H4 (cell line): ENCODE measurements at regions not wholly inside any gene's neighbourhood (a gene's known extent, or its start where the extent isn't known, plus 50 kb on each side); places are given as distances from the start of the nearest gene placed in this dataset.

ENCODE experiments used
- DNase-seq: peaks from one replicate; pipeline ENCODE4 v3.0.0-alpha.2; 2015; ENCODE audit warnings: low spot score

DNA sequence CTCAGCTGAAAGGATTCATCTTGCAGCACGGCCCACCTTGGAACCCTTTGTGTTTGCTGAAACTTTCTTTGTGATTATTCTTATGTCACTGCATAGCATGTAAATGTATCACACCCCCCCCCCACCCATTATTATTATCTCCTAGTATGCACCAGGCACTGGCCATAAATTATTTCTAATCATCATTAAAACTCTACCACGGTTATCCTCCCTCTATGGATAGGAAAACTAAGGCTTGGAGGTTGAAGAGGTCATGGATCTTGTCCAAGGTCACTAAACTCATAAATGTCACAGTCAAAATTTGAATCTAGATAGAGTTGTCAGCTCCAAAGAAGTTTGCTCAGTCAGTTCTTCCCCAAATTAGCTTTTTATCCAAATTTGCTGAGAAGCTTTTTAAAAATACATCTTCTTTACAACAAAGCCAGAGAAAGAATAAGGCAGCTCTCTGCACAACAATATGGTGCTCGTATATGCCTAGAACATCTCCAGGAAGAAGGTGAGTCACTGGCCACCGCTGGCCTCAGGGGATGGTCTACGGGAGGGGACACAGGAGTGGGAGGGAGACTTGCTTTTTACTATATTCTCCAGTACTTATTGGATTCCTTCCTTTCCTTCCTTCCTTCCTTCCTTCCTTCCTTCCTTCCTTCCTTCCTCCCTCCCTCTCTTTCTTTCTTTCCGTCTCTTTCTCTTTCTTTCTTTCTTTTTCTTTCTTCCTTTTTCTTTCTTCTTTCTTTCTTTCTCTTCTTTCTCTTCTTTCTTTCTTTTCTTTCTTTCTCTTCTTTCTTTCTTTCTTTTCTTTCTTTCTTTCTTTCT is 134.5 kb downstream of the VEGFA start:
- peak; percentile 48 for DNase-seq

GRCh38 chr6:43903739-43904290 is 133.8 kb downstream of the VEGFA start:
- DNase-seq = no peak

- no peak for DNase-seq
These were observed 131.8 kb downstream of the VEGFA start for GRCh38 chr6:43901733-43902230.

- no peak for DNase-seq
These were observed 131.1 kb downstream of the VEGFA start for GRCh38 chr6:43900916-43901732.

DNA sequence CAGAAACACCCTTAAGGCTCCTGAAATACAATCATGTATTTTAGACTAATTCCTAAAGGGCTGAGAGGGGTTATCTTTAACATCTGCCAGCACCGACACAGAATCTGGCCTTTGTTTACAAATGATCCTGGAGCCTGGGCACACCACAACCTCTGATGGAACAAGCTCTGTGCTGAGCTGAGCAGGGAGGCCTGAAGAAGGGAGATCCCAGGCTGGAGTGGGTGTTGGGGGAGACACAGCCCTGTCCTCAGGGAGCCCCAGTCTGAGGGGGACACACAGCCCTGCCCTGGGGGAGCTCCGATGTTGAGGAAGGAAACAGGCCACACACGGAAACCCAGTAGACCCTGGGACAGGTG is 130.5 kb downstream of the VEGFA start:
- DNase-seq = no peak

GRCh38 chr6:43899830-43900229 is 129.8 kb downstream of the VEGFA start:
- DNase-seq = no peak

GRCh38 chr6:43898358-43899131 is 128.5 kb downstream of the VEGFA start:
- no peak for DNase-seq

DNA sequence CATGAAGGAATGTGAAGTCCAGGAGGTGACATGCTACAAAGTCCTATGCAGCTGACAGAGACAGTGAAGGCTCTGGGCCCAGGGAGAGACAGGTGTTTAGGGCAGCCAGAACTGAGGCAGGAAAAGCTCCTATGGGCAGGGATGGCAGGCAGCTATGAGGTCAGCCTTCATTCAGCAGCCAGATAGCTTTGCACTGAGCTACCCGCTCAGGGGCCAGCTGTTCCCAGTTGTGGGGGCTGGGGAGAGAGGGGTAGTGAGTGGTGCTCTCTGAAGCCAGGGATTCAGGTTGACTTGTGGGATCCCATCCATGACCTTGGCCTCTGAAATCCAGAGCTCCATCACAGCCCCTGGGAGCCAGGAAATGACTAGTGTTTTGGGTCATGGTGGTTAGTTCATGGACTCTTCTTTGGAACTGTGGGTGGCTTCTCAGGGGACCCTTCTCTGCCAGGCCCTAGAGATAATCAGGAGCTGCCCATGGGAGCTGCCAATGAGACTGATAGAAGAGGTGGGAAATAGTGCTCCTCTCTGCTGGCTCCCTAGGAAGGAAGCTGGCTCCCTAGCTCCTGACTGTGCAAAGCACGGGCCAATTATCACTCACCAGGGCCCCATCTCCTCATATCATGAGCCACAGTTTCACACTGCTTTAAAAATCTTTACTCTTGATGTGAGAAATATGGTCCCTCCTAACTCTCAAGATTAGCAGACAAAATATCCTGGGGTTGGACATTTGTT is 127.7 kb downstream of the VEGFA start:
- DNase-seq = no peak

DNA sequence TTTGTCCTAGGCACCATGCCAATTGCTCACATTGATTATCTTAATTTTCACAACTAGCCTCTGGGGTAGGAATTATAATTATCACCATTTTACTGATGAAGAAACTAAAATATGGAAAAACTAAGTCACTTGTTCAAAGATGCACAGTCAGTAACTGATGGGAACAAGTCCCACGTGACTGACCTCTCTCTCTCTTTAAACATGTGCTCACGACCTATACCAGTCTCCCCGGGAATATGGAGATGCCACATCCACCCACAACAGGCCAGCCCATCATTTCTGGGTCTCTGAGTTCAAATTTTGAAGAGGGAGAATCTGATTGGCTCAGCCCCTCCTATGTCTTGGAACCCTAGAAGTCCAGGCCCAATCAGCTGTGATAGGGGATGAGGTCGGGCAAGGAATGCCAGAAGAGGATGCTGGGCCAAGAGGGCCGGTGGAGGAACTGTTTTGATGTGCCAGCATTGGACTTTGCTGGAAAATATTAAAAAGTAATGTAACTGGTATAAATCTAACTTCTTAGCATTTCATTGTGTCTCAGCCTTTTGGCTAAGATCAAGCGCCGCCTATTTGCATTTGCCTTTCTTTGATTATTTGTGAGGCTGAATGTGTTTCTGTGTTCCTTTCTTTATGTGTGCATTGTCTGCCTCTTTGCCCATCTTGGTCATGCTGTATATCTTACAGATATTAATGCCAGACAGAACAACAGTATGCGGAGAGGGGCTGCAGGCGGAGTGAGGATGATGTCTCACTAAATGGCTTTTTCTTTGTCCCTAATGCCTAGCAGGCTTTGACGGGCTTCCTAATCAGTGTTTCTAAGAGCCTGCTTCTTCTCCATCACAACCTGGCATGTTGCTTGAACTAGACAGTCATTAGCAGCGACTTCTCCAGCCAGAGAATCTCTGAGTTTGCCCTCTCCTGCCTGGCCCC is 126.6 kb downstream of the VEGFA start:
- DNase-seq = no peak

GRCh38 chr6:43895656-43896328 is 125.8 kb downstream of the VEGFA start:
- no peak for DNase-seq

DNA sequence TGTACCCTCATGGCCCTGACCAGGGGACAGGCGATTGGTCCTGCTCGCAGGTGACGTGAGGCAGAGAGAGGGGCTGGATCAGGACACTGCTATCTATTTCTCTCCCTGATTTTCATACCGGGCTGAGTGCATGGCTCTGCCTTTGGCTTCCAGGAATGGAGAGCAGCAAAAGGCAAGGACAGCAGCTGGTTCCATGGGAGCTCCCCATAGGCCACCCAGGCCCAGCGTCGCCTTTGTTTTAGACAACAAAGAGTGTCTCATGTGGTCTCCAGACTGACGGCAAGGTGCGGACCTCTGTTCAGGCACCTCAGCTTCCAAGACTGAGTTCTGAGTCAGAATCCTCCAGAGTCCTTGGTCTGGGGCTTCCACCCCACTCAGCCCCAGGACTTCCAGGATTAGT is 123.1 kb downstream of the VEGFA start:
- no peak for DNase-seq

GRCh38 chr6:43891072-43891870 is 121.3 kb downstream of the VEGFA start:
- no peak for DNase-seq

DNA sequence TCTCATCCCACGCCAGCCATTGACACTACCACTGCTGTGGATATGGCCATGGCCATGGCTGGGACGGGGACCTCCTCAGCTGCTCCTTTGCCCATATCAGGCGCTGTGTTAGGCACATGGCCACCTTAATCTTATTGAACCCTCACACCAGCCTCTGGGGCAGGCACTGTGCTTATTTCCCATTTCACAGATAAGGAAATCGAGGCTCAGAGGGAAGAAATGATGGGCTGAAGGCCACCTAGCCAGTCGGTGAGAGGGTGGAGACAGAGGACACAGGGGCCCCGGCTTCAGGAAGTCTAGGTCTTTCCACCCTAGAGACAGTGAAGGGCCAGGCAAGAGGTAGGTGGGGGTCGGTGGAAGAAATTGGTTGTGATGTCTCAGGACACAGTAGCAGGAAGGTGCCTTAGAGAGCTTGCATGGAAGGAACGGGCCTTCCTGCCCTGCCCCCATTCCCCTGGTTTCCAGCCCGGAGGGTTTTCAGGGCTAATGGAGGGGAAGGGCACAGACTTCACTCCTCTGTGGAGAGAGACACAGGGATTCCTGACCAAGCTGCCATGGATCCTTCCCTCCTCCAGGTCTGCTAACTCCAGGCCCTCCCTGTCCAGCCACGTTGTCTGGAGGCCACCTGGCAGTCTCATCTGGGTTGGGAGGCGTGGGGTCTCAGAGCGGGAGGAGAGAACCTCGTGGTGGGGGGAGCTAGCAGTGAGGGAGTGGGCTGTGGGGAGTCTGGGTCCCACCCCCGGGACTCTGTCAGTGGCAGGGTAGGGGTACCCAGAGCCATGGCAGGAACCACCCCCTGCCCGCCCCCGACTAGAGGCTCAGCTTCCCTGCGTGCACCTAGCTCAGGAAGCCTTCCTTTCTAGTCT is 120.4 kb downstream of the VEGFA start:
- DNase-seq = no peak

- DNase-seq = no peak
These were observed 118.1 kb downstream of the VEGFA start for GRCh38 chr6:43887906-43888683.

DNA sequence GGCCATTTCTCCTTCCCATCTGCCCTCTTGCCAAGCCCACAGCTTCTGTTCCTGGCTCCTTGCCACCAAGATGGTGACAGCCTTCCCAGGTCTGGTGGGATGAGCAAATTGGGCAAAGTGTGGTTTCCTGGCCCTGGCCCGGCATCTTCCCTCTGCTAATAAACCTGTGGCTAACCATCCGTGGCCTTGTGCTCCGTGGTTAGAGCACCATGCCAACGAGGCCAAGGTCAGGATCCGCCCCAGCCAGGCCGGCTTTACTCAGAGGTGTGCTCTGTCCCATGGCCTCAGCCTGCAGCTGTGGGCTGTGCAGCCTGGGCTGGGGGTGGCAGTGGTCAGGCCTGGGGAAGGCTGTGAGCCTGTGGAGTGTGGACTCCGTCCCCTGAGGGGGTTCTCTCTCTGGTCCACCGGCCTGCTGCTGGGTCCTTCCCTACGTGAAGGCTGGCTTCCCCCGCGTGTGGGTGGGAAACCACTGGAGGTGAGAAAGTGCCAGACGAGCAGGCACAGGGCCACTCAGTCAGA is 117.4 kb downstream of the VEGFA start:
- DNase-seq = peak; percentile 50

DNA sequence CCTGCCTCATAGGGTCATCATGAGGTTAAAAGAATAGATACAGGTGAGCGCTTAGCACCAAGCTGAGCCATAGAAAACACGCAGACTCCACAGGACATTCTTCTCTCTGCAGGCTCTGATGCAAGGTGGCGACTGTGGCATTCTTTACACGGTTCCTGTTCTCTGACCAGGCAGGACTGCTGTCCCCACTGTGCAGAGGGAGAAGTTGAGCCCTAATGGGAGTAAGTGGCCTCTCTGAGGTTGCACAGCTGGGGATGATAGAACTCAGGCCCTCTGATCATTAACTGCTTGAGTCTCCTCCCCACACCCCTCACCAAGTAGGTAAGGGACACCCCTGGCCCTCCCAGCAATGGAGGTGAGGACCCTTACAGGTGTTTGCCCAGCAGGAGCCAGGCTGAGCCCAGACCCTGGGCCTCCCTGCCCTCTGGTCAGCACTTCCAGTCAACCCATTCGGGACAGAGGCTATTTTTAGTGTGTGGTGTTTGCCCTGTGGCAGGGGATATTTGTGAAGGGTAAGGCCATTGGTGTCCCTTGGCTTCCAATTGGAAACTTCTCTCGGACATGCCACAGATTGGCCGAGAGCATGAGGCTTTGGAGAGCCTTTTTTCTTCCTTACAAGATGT is 116.8 kb downstream of the VEGFA start:
- DNase-seq = no peak
